ENCODE measurements at regions not wholly inside any gene's neighbourhood (a gene's known extent, or its start where the extent isn't known, plus 50 kb on each side); places are given as distances from the start of the nearest gene placed in this dataset.

GRCh38 chr7:153440715-153441114 is 611.5 kb upstream of the DPP6 start (continued):
- TF ChIP-seq, protein P1, sequence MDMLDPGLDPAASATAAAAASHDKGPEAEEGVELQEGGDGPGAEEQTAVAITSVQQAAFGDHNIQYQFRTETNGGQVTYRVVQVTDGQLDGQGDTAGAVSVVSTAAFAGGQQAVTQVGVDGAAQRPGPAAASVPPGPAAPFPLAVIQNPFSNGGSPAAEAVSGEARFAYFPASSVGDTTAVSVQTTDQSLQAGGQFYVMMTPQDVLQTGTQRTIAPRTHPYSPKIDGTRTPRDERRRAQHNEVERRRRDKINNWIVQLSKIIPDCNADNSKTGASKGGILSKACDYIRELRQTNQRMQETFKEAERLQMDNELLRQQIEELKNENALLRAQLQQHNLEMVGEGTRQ (CRISPR knock-in tag; IDR thresholded peaks at IDR 0.05) = no peak
- no peak for TF ChIP-seq ZBTB21 (CRISPR knock-in tag; IDR thresholded peaks at IDR 0.05; ENCODE audit: borderline replicate concordance)
- TF ChIP-seq, protein P2, sequence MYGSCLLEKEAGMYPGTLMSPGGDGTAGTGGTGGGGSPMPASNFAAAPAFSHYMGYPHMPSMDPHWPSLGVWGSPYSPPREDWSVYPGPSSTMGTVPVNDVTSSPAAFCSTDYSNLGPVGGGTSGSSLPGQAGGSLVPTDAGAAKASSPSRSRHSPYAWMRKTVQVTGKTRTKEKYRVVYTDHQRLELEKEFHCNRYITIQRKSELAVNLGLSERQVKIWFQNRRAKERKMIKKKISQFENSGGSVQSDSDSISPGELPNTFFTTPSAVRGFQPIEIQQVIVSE (CRISPR knock-in tag; IDR thresholded peaks at IDR 0.05; ENCODE audit: borderline replicate concordance) = no peak
- TF ChIP-seq TCF7 (CRISPR knock-in tag; IDR thresholded peaks at IDR 0.05; ENCODE audit: low read depth) = no peak
- no peak for TF ChIP-seq GABPB1 (CRISPR knock-in tag; IDR thresholded peaks at IDR 0.05)
- no peak for TF ChIP-seq AFF4 (CRISPR knock-in tag; IDR thresholded peaks at IDR 0.05; ENCODE audit: borderline replicate concordance)
- no peak for TF ChIP-seq E2F4 (CRISPR knock-in tag; IDR thresholded peaks at IDR 0.05; ENCODE audit: borderline replicate concordance, low read depth)
- no peak for TF ChIP-seq SOX15 (CRISPR knock-in tag; IDR thresholded peaks at IDR 0.05)
- TF ChIP-seq, protein P3, sequence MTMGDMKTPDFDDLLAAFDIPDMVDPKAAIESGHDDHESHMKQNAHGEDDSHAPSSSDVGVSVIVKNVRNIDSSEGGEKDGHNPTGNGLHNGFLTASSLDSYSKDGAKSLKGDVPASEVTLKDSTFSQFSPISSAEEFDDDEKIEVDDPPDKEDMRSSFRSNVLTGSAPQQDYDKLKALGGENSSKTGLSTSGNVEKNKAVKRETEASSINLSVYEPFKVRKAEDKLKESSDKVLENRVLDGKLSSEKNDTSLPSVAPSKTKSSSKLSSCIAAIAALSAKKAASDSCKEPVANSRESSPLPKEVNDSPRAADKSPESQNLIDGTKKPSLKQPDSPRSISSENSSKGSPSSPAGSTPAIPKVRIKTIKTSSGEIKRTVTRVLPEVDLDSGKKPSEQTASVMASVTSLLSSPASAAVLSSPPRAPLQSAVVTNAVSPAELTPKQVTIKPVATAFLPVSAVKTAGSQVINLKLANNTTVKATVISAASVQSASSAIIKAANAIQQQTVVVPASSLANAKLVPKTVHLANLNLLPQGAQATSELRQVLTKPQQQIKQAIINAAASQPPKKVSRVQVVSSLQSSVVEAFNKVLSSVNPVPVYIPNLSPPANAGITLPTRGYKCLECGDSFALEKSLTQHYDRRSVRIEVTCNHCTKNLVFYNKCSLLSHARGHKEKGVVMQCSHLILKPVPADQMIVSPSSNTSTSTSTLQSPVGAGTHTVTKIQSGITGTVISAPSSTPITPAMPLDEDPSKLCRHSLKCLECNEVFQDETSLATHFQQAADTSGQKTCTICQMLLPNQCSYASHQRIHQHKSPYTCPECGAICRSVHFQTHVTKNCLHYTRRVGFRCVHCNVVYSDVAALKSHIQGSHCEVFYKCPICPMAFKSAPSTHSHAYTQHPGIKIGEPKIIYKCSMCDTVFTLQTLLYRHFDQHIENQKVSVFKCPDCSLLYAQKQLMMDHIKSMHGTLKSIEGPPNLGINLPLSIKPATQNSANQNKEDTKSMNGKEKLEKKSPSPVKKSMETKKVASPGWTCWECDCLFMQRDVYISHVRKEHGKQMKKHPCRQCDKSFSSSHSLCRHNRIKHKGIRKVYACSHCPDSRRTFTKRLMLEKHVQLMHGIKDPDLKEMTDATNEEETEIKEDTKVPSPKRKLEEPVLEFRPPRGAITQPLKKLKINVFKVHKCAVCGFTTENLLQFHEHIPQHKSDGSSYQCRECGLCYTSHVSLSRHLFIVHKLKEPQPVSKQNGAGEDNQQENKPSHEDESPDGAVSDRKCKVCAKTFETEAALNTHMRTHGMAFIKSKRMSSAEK (CRISPR knock-in tag; IDR thresholded peaks at IDR 0.05; ENCODE audit: borderline replicate concordance) = no peak
- TF ChIP-seq ZNF219 (CRISPR knock-in tag; IDR thresholded peaks at IDR 0.05; ENCODE audit: borderline replicate concordance) = no peak
- no peak for TF ChIP-seq RELA (CRISPR knock-in tag; IDR thresholded peaks at IDR 0.05; ENCODE audit: borderline replicate concordance)

GRCh38 chr7:153443032-153443701 is 609.0 kb upstream of the DPP6 start:
- Mint-ChIP-seq H3K36me3 (peaks cover 47% of the 10 kb centered on the region), H3K4me3 (no peak overlapping the region), H3K9me3 (no peaks in the 10 kb centered on the region; the same call in none of the 2 replicates), H3K27ac (no peak overlapping the region), H3K4me1 (no peaks in the 10 kb centered on the region), H3K27me3 (ENCODE audit: low read depth) (peaks cover 3% of the 10 kb centered on the region)
- ATAC-seq (no peak), DNase-seq (ENCODE audit: low spot score) (no peak)
- ChIA-PET POLR2A (no interaction called here), CTCF (no interaction called here)
- TF ChIP-seq, protein P4, sequence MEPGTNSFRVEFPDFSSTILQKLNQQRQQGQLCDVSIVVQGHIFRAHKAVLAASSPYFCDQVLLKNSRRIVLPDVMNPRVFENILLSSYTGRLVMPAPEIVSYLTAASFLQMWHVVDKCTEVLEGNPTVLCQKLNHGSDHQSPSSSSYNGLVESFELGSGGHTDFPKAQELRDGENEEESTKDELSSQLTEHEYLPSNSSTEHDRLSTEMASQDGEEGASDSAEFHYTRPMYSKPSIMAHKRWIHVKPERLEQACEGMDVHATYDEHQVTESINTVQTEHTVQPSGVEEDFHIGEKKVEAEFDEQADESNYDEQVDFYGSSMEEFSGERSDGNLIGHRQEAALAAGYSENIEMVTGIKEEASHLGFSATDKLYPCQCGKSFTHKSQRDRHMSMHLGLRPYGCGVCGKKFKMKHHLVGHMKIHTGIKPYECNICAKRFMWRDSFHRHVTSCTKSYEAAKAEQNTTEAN (CRISPR knock-in tag; IDR thresholded peaks at IDR 0.05) = no peak
- TF ChIP-seq, protein P5, sequence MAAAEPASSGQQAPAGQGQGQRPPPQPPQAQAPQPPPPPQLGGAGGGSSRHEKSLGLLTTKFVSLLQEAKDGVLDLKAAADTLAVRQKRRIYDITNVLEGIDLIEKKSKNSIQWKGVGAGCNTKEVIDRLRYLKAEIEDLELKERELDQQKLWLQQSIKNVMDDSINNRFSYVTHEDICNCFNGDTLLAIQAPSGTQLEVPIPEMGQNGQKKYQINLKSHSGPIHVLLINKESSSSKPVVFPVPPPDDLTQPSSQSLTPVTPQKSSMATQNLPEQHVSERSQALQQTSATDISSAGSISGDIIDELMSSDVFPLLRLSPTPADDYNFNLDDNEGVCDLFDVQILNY (CRISPR knock-in tag; IDR thresholded peaks at IDR 0.05) = no peak
- TF ChIP-seq, protein P6, sequence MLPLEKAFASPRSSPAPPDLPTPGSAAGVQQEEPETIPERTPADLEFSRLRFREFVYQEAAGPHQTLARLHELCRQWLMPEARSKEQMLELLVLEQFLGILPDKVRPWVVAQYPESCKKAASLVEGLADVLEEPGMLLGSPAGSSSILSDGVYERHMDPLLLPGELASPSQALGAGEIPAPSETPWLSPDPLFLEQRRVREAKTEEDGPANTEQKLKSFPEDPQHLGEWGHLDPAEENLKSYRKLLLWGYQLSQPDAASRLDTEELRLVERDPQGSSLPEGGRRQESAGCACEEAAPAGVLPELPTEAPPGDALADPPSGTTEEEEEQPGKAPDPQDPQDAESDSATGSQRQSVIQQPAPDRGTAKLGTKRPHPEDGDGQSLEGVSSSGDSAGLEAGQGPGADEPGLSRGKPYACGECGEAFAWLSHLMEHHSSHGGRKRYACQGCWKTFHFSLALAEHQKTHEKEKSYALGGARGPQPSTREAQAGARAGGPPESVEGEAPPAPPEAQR (CRISPR knock-in tag; IDR thresholded peaks at IDR 0.05) = no peak
- TF ChIP-seq ZNF416 (CRISPR knock-in tag; IDR thresholded peaks at IDR 0.05) (no peak), TEAD4 (CRISPR knock-in tag; IDR thresholded peaks at IDR 0.05) (no peak), ZNF219 (CRISPR knock-in tag; IDR thresholded peaks at IDR 0.05; ENCODE audit: borderline replicate concordance) (no peak), FOXP4 (CRISPR knock-in tag; IDR thresholded peaks at IDR 0.05) (no peak)

Data from WTC11 (cell line).